Left lung (tissue), 4 donors: ENCODE measurements at regions not wholly inside any gene's neighbourhood (a gene's known extent, or its start where the extent isn't known, plus 50 kb on each side); places are given as distances from the start of the nearest gene placed in this dataset.

Experiments
- ATAC-seq: fragments of 200-7000 bp; cut with Tn5 transposase; one replicate; pipeline ENCODE4 v1.9.1; 2020; ENCODE audit warnings: moderate library complexity
- DNase-seq, 4 donors: peaks; one replicate each; pipeline ENCODE4 v3.0.0-alpha.2; 2013 to 2020
- H3K27ac ChIP-seq, 2 donors: fragments of 200-600 bp; sonication (generic) in 1 of 2; one replicate each; pipeline versions ENCODE4 v1.5.0 to v1.8.0; 2020 to 2021
- H3K27me3 ChIP-seq, 2 donors: fragments of 200-600 bp; sonication (generic) in 1 of 2; one replicate each; pipeline versions ENCODE4 v1.5.0 to v1.8.0; 2020 to 2021
- H3K36me3 ChIP-seq, 2 donors: fragments of 200-600 bp; sonication (generic) in 1 of 2; one replicate each; pipeline versions ENCODE4 v1.5.0 to v1.8.0; 2020 to 2021
- H3K4me1 ChIP-seq, 2 donors: fragments of 200-600 bp; one replicate each; pipeline ENCODE4 v1.8.0; 2021
- H3K4me3 ChIP-seq, 2 donors: fragments of 200-600 bp; sonication (generic) in 1 of 2; one replicate each; pipeline versions ENCODE4 v1.5.0 to v1.8.0; 2020 to 2021; ENCODE audit warnings: mild to moderate bottlenecking in 1 of 2
- H3K9me3 ChIP-seq, 2 donors: fragments of 200-600 bp; sonication (generic) in 1 of 2; one replicate each; pipeline versions ENCODE4 v1.5.0 to v1.8.0; 2020 to 2021
- CTCF ChIP-seq, 2 donors: fragments of 200-600 bp; sonication (generic) in 1 of 2; IDR thresholded peaks; one replicate each; pipeline versions ENCODE4 v1.5.0 to v1.8.0; 2021; ENCODE audit warnings: antibody characterized with exemption in 2 of 2
- intact Hi-C, 2 donors: fragments of 100-400 bp; cut with DNase I; formaldehyde crosslinking; loops; one replicate each; pipeline versions ENCODE4 v1.11.2 to v1.14.2; 2022
- donor health status: DM: no; HTN: yes; CAD: no.
- donor health status: DM: no; HTN: no; CAD: no.

DNA sequence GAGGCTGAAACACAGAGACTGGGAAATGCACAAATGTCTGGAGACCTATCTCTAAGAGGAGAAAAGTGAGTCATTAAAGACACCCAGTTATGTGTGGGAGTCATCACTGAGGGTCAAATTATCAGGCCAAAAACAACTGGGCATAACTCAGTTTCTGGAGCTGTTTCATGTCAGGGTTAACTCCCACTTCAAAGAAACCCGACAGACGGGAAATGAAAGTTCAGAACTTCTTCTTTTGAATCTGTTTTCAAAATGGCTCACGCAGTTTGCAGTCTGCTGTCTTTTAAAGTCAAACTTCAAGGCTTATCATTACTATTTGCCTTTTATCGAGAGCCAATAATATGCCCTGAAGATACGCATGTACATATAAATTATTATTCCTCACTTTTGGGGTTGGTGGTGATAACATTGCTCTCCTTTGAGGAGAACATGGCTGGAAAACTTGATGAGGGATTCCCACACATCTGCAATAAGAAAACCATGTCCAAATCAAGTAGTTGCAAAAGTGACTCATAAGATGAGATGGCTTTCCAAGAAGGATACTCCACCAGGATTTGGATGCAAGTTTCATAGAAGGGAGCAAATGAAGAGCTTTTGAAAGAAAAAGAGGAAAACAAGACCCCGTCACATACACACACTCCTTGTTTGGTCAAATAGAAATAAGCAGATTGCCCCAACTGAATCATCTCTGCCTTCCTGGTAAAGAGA, 341.4 kb downstream of the ADAMTS20 start:
- TF ChIP-seq CTCF (IDR thresholded peaks at IDR 0.05) = no peak

DNA sequence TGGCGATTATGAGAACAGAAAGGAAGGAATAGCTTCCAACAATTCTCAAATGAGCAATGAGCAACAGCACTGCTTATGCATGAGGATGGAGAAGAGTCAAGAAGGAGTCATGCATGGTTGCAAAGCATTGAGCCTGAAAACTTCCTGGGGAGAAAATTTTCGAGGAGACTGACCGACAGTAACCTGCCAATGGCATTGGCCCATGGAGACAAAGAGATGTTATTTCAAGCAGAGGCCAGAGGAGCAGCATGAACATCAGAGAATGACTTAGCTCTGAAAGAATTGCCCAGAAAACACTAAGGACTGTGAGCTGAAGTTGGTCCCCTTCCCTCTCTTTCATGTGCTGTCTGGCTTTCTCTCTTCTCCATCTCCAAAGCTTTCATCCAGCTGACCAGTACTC, 343.4 kb downstream of the ADAMTS20 start:
- ATAC-seq (no peak), DNase-seq (no peak)

More for the DNA sequence above, 341.4 kb downstream of the ADAMTS20 start:
- Histone ChIP-seq H3K36me3 (no peaks in the 10 kb centered on the region), H3K27me3 (no peaks in the 10 kb centered on the region), H3K4me1 (no peaks in the 10 kb centered on the region), H3K27ac (peak overlapping the region in 1 of 2 donors; percentile 50), H3K9me3 (no peaks in the 10 kb centered on the region), H3K4me3 (no peak overlapping the region)
- DNase-seq = no peak
- intact Hi-C loops = no loop called here
- peak; percentile 57 for ATAC-seq

GRCh38 chr12:43208221-43208620, 343.8 kb downstream of the ADAMTS20 start:
- H3K9me3 ChIP-seq = no peaks in the 10 kb centered on the region
- no peaks in the 10 kb centered on the region for H3K36me3 ChIP-seq
- H3K4me3 ChIP-seq = no peak overlapping the region
- no peaks in the 10 kb centered on the region for H3K4me1 ChIP-seq
- ATAC-seq (no peak), DNase-seq (no peak)
- no peak overlapping the region for H3K27ac ChIP-seq
- no peak for TF ChIP-seq CTCF (IDR thresholded peaks at IDR 0.05)
- no peaks in the 10 kb centered on the region for H3K27me3 ChIP-seq
- intact Hi-C loops = no loop called here

More for the DNA sequence above, 343.4 kb downstream of the ADAMTS20 start:
- no peak overlapping the region for H3K4me3 ChIP-seq
- no peaks in the 10 kb centered on the region for H3K36me3 ChIP-seq
- no peaks in the 10 kb centered on the region for H3K27me3 ChIP-seq
- H3K4me1 ChIP-seq = no peaks in the 10 kb centered on the region
- H3K9me3 ChIP-seq = no peaks in the 10 kb centered on the region
- TF ChIP-seq CTCF (IDR thresholded peaks at IDR 0.05) = no peak
- H3K27ac ChIP-seq = no peak overlapping the region
- intact Hi-C loops = no loop called here

DNA sequence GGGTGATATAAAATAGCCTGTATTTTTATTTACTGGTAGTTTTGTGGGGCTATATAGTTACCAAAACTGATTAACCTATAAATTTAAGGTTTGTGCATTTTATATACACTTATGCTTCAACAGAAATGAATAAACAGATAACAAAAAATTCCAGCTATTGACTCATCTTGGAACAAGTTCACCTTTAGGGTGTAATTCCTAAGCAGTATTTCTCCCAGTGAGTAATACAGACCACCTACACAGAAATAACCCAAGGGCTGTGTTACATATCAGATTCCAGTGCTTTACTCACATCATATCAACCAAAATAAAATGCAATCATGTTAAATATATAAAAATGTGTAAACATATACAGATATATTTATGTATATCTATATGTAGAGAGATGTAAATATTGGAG, 345.6 kb downstream of the ADAMTS20 start:
- Histone ChIP-seq H3K27me3 (no peaks in the 10 kb centered on the region), H3K27ac (no peak overlapping the region), H3K4me3 (no peak overlapping the region), H3K4me1 (no peaks in the 10 kb centered on the region), H3K9me3 (no peaks in the 10 kb centered on the region), H3K36me3 (no peaks in the 10 kb centered on the region)
- intact Hi-C loops = no loop called here
- ATAC-seq = no peak
- DNase-seq = no peak
- no peak for TF ChIP-seq CTCF (IDR thresholded peaks at IDR 0.05)

DNA sequence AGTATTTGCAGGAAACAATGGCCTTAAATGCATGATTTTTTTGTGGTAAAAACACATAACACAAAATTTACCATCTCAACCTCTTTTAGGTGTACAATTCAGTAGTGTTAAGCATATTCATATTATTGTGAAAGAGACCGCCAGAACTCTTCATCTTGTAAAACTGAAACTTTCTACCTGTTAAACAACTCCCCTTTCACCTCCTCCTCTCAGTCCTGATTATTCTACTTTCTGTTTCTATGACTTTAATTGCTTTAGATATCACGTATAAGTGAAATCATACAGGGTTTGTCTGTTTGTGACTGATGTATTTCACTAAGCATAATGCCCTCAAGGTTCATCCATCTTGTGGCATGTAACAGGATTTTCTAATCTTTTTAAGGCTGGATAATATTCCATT, 353.4 kb downstream of the ADAMTS20 start:
- intact Hi-C loops = no loop called here
- DNase-seq = no peak

More for the DNA sequence above, 353.4 kb downstream of the ADAMTS20 start:
- H3K36me3 ChIP-seq = no peaks in the 10 kb centered on the region
- no peak overlapping the region for H3K27ac ChIP-seq
- no peak for ATAC-seq
- H3K4me3 ChIP-seq = no peak overlapping the region
- H3K27me3 ChIP-seq = no peaks in the 10 kb centered on the region
- no peaks in the 10 kb centered on the region for H3K9me3 ChIP-seq
- TF ChIP-seq CTCF (IDR thresholded peaks at IDR 0.05) = no peak
- H3K4me1 ChIP-seq = no peaks in the 10 kb centered on the region
